Lung (tissue), 11 donors: ENCODE measurements at regions not wholly inside any gene's neighbourhood (a gene's known extent, or its start where the extent isn't known, plus 50 kb on each side); places are given as distances from the start of the nearest gene placed in this dataset.

Experiments
- ATAC-seq: fragments of 200-7000 bp; cut with Tn5 transposase; one replicate; pipeline ENCODE4 v1.9.1; 2020; ENCODE audit warnings: moderate number of reproducible peaks; ENCODE audit not compliant: insufficient read depth, low FRiP score
- DNase-seq, 3 donors: peaks; one replicate each; pipeline ENCODE4 v3.0.0-alpha.2; 2013 to 2017
- H3K27ac ChIP-seq, 2 donors: one replicate each; pipeline ENCODE4 v1.5.1; 2013; ENCODE audit warnings: mild to moderate bottlenecking in 2 of 2, moderate library complexity in 2 of 2, control low read depth in 1 of 2, inconsistent platforms in 1 of 2, low read depth in 1 of 2, low read length in 1 of 2
- H3K27me3 ChIP-seq, 3 donors: one replicate each; pipeline ENCODE4 v1.5.1; 2013; ENCODE audit warnings: low read length in 2 of 3; ENCODE audit not compliant: control insufficient read depth in 3 of 3, insufficient read depth in 3 of 3
- H3K36me3 ChIP-seq, 4 donors: one replicate each; pipeline ENCODE4 v1.5.1; 2013; ENCODE audit warnings: low read length in 4 of 4, mild to moderate bottlenecking in 1 of 4, moderate library complexity in 1 of 4; ENCODE audit not compliant: control insufficient read depth in 4 of 4, insufficient read depth in 4 of 4
- H3K4me1 ChIP-seq, 5 donors: one replicate each; pipeline ENCODE4 v1.5.1; 2013; ENCODE audit warnings: low read length in 5 of 5, mild to moderate bottlenecking in 2 of 5, moderate library complexity in 1 of 5; ENCODE audit not compliant: control insufficient read depth in 5 of 5, insufficient read depth in 5 of 5
- H3K4me3 ChIP-seq: one replicate; pipeline ENCODE4 v1.5.1; 2013; ENCODE audit warnings: mild to moderate bottlenecking, control low read depth, moderate library complexity
- H3K9ac ChIP-seq, 2 donors: one replicate each; pipeline ENCODE4 v1.5.1; 2013; ENCODE audit warnings: low read length in 2 of 2, control low read depth in 1 of 2; ENCODE audit not compliant: insufficient read depth in 1 of 2
- H3K9me3 ChIP-seq, 4 donors: one replicate each; pipeline ENCODE4 v1.5.1; 2013; ENCODE audit warnings: low read length in 3 of 4, mild to moderate bottlenecking in 1 of 4, moderate library complexity in 1 of 4; ENCODE audit not compliant: control insufficient read depth in 4 of 4, insufficient read depth in 3 of 4
- WGBS, 2 donors: extraction: QIAGEN DNeasy Blood & Tissue Kit; methylation state at CpG; one replicate each; pipeline ENCODE4 v1.1.7; 2013; 5-methylcytosine and 5-hydroxymethylcytosine counted together
- TF ChIP-seq, protein P1 (sequence below): IDR thresholded peaks from 2 replicates; pipeline ENCODE4 v1.5.1; 2012; ENCODE audit warnings: mild to moderate bottlenecking; ENCODE audit errors: control extremely low read depth, extremely low read depth
- donor health status: control.
- donor health status: control.
- donor health status: Bipolar disorder and iron deficiency.
- donor health status: healthy.
- donor health status: DM: yes; HTN: yes; CAD: no.

- no peak overlapping the region for H3K4me3 ChIP-seq
- ATAC-seq (no peak), DNase-seq (no peak)
- H3K9me3 ChIP-seq, result peaks cover 0 to under 1% (median 0%) of the 10 kb centered on the region in 4 donors
- WGBS, 2 donors, result 67 to 80% methylated on average over 3 of the region's 3 CpGs
- H3K36me3 ChIP-seq, result no peaks in the 10 kb centered on the region
- no peaks in the 10 kb centered on the region for H3K27me3 ChIP-seq
- no peak overlapping the region for H3K9ac ChIP-seq
- TF ChIP-seq, protein P1, sequence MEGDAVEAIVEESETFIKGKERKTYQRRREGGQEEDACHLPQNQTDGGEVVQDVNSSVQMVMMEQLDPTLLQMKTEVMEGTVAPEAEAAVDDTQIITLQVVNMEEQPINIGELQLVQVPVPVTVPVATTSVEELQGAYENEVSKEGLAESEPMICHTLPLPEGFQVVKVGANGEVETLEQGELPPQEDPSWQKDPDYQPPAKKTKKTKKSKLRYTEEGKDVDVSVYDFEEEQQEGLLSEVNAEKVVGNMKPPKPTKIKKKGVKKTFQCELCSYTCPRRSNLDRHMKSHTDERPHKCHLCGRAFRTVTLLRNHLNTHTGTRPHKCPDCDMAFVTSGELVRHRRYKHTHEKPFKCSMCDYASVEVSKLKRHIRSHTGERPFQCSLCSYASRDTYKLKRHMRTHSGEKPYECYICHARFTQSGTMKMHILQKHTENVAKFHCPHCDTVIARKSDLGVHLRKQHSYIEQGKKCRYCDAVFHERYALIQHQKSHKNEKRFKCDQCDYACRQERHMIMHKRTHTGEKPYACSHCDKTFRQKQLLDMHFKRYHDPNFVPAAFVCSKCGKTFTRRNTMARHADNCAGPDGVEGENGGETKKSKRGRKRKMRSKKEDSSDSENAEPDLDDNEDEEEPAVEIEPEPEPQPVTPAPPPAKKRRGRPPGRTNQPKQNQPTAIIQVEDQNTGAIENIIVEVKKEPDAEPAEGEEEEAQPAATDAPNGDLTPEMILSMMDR, result no peak
- no peaks in the 10 kb centered on the region for H3K4me1 ChIP-seq
- no peak overlapping the region for H3K27ac ChIP-seq
Measured at GRCh38 chr10:10492420-10492819, 525.3 kb upstream of the CELF2 start.

GRCh38 chr10:10493833-10494232 is 523.8 kb upstream of the CELF2 start:
- DNase-seq (no peak), ATAC-seq (no peak)
- Histone ChIP-seq H3K9me3 (peaks cover 0 to 2% (median 0%) of the 10 kb centered on the region in 4 donors), H3K9ac (no peak overlapping the region), H3K4me1 (no peaks in the 10 kb centered on the region), H3K27me3 (no peaks in the 10 kb centered on the region), H3K27ac (no peak overlapping the region), H3K4me3 (no peak overlapping the region), H3K36me3 (no peaks in the 10 kb centered on the region)
- TF ChIP-seq, protein P1, result no peak
- 78 to 91% methylated on average over 4 of the region's 4 CpGs for WGBS, 2 donors

- ATAC-seq, result no peak
- TF ChIP-seq, protein P1, result no peak
- H3K27ac ChIP-seq, result no peak overlapping the region
- DNase-seq, result no peak
- no peaks in the 10 kb centered on the region for H3K36me3 ChIP-seq
- H3K9me3 ChIP-seq, result peaks cover 0 to 2% (median 0%) of the 10 kb centered on the region in 4 donors
- H3K9ac ChIP-seq, result no peak overlapping the region
- H3K27me3 ChIP-seq, result no peaks in the 10 kb centered on the region
- WGBS, 2 donors, result 94 to 100% methylated on average over 3 of the region's 3 CpGs
- no peak overlapping the region for H3K4me3 ChIP-seq
- H3K4me1 ChIP-seq, result no peaks in the 10 kb centered on the region
Measured at GRCh38 chr10:10497245-10497644, 520.4 kb upstream of the CELF2 start.

DNA sequence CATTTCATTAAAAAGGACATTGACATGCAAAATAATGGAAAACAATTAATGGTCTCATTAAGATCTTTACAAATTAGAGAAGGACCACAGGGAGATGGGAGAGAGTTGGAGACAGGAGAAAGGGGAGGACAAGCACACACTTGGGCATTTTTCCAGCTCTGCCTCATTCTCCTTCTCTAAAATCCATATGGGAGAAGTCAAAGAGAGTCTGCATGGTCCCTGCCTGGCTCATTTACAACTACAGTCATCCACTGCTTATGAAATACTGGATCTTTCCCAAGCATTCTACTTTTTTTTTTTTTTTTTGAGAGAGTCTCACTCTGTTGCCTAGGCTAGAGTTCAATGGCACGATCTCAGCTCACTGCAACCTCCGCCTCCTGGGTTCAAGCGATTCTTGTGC is 518.9 kb upstream of the CELF2 start:
- TF ChIP-seq, protein P1, result no peak
- Histone ChIP-seq H3K4me1 (no peaks in the 10 kb centered on the region), H3K27me3 (no peaks in the 10 kb centered on the region), H3K9ac (no peak overlapping the region), H3K4me3 (no peak overlapping the region), H3K9me3 (peaks cover 0 to 2% (median 0%) of the 10 kb centered on the region in 4 donors), H3K27ac (no peak overlapping the region), H3K36me3 (no peaks in the 10 kb centered on the region)
- WGBS, 2 donors, result 88 to 97% methylated on average over 3 of the region's 3 CpGs
- DNase-seq, result peak in 2 of 3 donors; percentile 54 to 83
- no peak for ATAC-seq
